CD4-positive, alpha-beta T cell treated with Interleukin-17A for 4 hours (primary cell): ENCODE measurements at regions not wholly inside any gene's neighbourhood (a gene's known extent, or its start where the extent isn't known, plus 50 kb on each side); places are given as distances from the start of the nearest gene placed in this dataset.

Source experiments
- DNase-seq: peaks from one replicate; pipeline ENCODE4 v3.0.0-alpha.2; 2020; ENCODE audit warnings: mixed read lengths

GRCh38 chr1:80668372-80668771 is 1132.4 kb upstream of the ADGRL2 start:
- no peak for DNase-seq

- DNase-seq = no peak
Observed at GRCh38 chr1:80666073-80666472, 1134.7 kb upstream of the ADGRL2 start.

GRCh38 chr1:80659161-80659560 is 1141.6 kb upstream of the ADGRL2 start:
- DNase-seq = no peak

DNA sequence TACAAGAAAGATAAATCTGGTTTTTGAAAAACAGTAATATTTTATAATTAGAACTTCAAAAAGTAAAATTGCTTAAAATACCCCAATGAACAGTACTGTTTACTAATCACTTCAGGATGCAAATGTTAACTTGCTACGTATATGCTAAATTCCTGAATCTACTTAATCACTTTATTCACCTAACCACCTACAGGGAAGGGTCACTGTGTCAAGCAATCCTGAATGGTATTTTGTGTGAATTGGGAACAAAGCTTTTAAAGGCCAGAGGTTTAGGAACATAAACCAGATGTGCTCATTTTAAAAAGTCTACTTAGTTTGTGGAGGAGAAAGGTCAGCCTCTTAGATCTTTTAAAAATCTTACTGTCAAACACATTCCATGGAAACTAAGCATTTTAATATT is 1143.0 kb upstream of the ADGRL2 start:
- no peak for DNase-seq

DNA sequence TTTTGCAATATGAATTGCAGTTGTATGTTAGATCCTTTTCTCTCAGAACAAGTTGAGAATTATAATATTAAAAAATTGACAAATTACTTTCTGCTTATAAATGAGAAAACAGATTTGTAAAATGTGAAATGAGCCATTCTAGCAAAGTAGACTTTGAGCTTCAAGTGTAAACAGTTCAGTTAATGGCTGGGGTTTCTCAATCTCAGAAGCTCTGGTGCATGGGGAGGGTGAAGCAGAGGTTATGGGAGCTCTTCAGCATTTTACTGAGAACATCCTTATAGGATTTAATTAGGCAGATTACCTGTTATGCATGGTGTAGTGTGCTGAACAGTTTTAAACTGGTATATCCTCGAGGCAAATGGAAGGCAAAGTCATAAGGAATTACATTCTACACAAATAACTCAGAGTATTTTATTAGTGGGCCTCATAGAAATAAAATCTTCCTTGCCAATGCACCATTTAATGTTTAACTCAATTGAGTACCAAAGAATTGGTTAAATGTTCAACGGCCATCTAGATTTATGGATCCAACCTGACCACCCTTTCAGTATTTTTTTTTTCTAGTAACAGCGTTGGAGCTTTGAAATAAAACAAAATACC is 1143.6 kb upstream of the ADGRL2 start:
- no peak for DNase-seq

GRCh38 chr1:80656641-80657040 is 1144.1 kb upstream of the ADGRL2 start:
- DNase-seq = no peak

- no peak for DNase-seq
Observed at GRCh38 chr1:80656014-80656636, 1144.6 kb upstream of the ADGRL2 start.

DNA sequence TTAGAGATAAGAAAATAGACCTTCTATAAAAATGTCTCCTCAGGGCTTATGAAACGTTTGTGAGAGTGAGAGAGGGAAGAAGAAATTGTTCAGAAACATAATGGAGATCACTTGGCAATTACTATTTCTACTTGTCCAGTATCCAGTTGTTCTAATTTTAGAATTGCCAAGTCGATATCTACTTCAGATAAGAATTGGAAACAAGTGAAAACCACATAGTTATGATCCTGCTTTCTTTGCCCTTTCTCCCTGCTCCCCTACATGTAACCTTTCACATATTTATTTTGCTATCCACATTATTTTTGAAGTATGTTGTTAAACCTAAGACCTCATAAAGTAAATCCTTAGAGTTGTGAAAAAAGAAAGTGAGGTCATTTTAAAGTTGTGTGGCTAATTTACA is 1154.7 kb upstream of the ADGRL2 start:
- no peak for DNase-seq

- no peak for DNase-seq
Observed at GRCh38 chr1:80645621-80646020, 1155.1 kb upstream of the ADGRL2 start.

- DNase-seq = no peak
Observed at GRCh38 chr1:80640978-80641377, 1159.8 kb upstream of the ADGRL2 start.

- DNase-seq = no peak
Observed at GRCh38 chr1:80639777-80640533, 1160.8 kb upstream of the ADGRL2 start.

- DNase-seq = no peak
Observed at GRCh38 chr1:80633947-80634706, 1166.6 kb upstream of the ADGRL2 start.

DNA sequence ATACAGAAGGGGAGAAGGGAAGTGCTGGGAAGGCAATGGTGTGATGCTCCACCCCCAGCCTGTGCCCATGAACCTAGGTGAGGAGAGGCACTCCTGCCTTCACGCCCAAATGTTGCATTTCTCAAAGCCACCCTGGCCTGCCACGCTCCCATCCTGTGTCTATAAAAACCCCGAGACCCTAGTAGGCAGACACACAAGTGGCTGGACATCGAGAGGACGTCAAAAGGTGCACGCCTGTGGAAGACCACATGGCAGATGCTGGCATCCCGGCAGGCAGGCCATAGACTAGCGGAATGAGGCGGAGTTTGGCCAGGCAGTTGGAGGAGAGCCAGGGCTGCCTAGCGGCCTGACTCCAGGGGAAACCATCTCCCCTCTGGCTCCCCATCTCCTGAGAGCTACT is 1168.5 kb upstream of the ADGRL2 start:
- DNase-seq = no peak

GRCh38 chr1:80629304-80629837 is 1171.4 kb upstream of the ADGRL2 start:
- no peak for DNase-seq

- no peak for DNase-seq
Observed at GRCh38 chr1:80624682-80625081, 1176.1 kb upstream of the ADGRL2 start.

GRCh38 chr1:80607064-80607463 is 1193.7 kb upstream of the ADGRL2 start:
- no peak for DNase-seq

DNA sequence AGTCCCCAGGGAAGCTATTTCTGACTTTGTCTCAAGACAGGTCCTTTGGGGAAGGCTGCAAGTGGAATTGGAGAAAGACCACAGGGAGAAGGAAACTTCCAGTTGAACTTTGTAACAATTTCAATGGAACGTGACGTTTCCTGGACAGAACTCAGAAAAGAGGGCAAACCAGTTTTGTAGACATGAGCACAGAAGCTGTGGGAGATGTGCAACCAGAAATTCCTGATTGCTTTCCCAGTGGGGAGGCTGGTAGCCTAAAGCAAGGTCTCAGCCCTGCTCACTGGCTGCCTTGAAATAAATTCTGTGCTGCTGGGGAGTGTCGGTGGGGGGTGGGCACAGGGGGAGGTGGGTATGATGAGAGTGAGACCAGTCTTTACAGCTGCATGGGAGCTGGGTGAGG is 1206.7 kb upstream of the ADGRL2 start:
- DNase-seq = no peak

DNA sequence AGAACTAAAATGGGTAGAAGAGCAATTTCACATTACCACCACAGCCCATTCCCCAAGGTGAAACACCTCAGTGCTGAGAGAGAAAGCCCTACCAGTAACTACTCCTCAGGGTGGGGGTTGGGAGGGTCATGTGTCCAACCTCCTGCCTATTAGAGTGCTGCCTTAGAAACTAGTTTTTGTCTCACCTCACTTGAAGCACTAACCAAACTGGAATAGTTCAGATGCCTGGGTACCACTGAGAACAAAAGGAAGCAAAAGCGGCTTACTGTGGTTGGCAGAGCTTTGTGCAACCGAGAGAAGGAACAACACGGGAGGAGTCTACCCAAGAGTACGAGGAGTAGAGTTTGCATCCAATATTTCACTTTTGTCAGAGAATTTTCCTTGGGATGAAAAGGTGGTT is 1207.5 kb upstream of the ADGRL2 start:
- DNase-seq = no peak

DNA sequence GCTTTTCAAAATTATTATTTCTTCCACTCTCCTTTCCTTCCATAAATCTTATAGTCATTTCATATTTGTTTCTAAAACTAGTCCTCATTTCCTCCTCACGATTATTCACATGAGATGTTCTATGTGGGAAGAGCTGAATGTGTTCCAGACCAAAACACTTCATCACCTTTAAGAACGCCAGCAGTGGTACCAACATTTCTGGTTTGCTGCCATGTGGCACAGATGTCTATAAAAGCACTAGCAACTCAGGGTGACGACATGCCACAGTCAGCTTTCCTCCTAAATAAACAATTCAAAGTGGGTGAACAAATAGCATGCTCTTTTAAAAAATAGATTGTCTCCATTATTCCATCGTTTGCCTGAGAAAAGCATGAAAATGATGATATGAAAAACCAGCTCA is 1217.8 kb upstream of the ADGRL2 start:
- DNase-seq = no peak

- no peak for DNase-seq
Observed at GRCh38 chr1:80579055-80579454, 1221.7 kb upstream of the ADGRL2 start.

DNA sequence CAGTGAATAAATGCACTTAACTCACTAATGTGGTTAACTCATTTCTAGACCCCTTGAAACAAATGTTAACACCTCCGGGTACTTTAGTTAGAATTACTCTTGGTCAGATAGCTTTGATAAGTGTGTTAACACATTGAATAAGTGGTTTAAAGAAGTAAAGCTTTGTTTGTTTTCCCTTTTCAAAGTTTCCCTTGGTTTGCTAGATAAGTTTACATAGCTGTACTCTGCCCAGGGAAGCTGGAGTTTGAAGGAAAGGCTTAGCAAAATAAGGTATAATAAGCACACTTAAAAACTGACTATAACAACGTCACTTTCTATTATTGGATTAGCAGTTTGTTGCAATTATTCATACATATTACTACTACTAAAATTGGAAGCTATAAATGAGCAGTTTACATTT is 1233.9 kb upstream of the ADGRL2 start:
- no peak for DNase-seq

DNA sequence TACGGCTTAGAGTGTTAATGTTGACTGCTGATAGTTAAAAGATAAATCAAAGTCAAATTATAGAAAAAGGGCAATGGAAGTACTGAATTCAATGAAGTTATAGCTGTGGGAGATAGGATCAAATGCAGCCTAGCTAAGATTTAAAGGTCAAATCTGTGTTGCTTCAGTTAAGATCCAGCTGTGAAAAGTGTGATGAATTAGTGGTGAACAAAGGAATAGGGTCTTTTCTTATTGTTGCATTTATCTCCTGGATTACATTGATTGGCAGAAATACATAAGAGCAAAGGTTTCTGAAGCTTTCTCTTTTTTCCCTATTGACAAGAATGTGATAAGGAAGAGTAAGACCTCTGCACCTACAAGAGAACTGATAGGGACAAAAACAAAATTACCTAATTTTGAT is 1234.6 kb upstream of the ADGRL2 start:
- no peak for DNase-seq

GRCh38 chr1:80565406-80565805 is 1235.3 kb upstream of the ADGRL2 start:
- DNase-seq = no peak
